Testis (tissue), 2 donors: ENCODE measurements at regions not wholly inside any gene's neighbourhood (a gene's known extent, or its start where the extent isn't known, plus 50 kb on each side); places are given as distances from the start of the nearest gene placed in this dataset.

ENCODE experiments used
- DNase-seq: peaks from one replicate; pipeline ENCODE4 v3.0.0-alpha.2; 2019
- H3K27ac ChIP-seq, 2 donors: fragments of 200-600 bp; sonication (generic); one replicate each; pipeline ENCODE4 v1.5.1; 2019
- H3K27me3 ChIP-seq: fragments of 200-600 bp; sonication (generic); one replicate; pipeline ENCODE4 v1.5.1; 2019
- H3K36me3 ChIP-seq: fragments of 200-600 bp; sonication (generic); one replicate; pipeline ENCODE4 v1.5.1; 2017; ENCODE audit warnings: low read depth; ENCODE audit errors: missing control alignments
- H3K4me1 ChIP-seq: fragments of 200-600 bp; sonication (generic); one replicate; pipeline ENCODE4 v1.5.1; 2019
- H3K4me3 ChIP-seq, 2 donors: fragments of 200-600 bp; sonication (generic); one replicate each; pipeline ENCODE4 v1.5.1; 2017 to 2019
- H3K9me3 ChIP-seq: fragments of 200-600 bp; sonication (generic); one replicate; pipeline ENCODE4 v1.5.1; 2017
- POLR2A ChIP-seq: fragments of 450-650 bp; IDR thresholded peaks from one replicate; pipeline ENCODE4 v1.6.1; 2017; ENCODE audit warnings: antibody characterized with exemption, mild to moderate bottlenecking, moderate library complexity
- WGBS, 2 donors: methylation state at CpG; one replicate each; pipeline ENCODE4 v1.1.5; 2018; 5-methylcytosine and 5-hydroxymethylcytosine counted together
- intact Hi-C: fragments of 100-400 bp; cut with DNase I; formaldehyde crosslinking; loops from one replicate; pipeline ENCODE4 v1.15.1; 2023; ENCODE audit warnings: low total_unique reads
- TF ChIP-seq, protein P1 (sequence below), 3 experiments: fragments of 450-650 bp in 2 of 3; fragments of 200-600 bp in 1 of 3; sonication (generic) in 1 of 3; IDR thresholded peaks; one replicate each; pipeline ENCODE4 v1.5.1; 2016 to 2019; ENCODE audit warnings: antibody characterized with exemption in 3 of 3, mild to moderate bottlenecking in 2 of 3, moderate library complexity in 1 of 3

DNA sequence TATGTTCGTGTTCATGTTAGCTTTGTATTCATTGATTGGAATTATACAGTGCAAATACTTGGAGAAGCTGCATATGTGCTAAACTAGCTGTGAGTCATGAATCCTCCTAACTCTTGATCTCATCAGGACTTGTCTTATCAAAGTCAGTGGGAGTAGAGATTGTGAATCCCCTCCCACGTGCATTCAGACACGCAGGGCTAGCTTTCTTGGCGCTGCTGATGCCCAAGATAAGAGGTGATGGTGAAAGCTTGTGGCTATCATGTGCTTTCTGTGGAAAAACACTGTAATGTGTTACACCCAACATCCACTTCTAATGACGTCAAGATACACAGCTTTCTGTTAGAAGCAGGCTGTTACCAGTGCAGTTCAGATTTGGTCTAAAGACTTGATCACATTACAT, 348.7 kb upstream of the HAND2 start:
- intact Hi-C loops, result no loop called here
- 48 to 54% methylated on average over 5 of the region's 5 CpGs for WGBS, 2 donors
- no peaks in the 10 kb centered on the region for H3K36me3 ChIP-seq
- no peaks in the 10 kb centered on the region for H3K9me3 ChIP-seq
- H3K4me1 ChIP-seq, result no peaks in the 10 kb centered on the region
- no peaks in the 10 kb centered on the region for H3K27me3 ChIP-seq
- no peak overlapping the region for H3K4me3 ChIP-seq
- TF ChIP-seq POLR2A, result no peak
- TF ChIP-seq, protein P1, sequence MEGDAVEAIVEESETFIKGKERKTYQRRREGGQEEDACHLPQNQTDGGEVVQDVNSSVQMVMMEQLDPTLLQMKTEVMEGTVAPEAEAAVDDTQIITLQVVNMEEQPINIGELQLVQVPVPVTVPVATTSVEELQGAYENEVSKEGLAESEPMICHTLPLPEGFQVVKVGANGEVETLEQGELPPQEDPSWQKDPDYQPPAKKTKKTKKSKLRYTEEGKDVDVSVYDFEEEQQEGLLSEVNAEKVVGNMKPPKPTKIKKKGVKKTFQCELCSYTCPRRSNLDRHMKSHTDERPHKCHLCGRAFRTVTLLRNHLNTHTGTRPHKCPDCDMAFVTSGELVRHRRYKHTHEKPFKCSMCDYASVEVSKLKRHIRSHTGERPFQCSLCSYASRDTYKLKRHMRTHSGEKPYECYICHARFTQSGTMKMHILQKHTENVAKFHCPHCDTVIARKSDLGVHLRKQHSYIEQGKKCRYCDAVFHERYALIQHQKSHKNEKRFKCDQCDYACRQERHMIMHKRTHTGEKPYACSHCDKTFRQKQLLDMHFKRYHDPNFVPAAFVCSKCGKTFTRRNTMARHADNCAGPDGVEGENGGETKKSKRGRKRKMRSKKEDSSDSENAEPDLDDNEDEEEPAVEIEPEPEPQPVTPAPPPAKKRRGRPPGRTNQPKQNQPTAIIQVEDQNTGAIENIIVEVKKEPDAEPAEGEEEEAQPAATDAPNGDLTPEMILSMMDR (IDR thresholded peaks at IDR 0.05), result no peak
- DNase-seq, result no peak
- H3K27ac ChIP-seq, result no peak overlapping the region

DNA sequence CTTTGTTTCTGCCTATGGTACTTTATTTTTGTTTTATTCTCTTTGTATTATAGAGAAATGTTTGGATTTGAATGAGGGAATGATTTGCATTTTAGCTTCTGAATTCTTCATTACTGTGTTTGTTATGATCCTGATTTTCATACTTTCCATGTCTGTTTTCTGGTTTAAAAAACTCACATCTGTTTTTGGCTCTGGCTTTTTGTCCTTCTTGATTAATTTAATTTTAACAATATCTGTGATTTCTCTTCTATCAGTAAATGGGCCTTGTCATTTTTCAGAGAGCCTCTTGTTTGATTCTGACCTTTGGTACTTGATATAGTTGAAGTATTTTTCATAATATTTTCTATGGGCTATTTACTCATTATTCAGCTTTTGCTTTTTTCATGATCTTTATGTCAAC, 341.6 kb upstream of the HAND2 start:
- Histone ChIP-seq H3K27ac (no peak overlapping the region), H3K4me3 (no peak overlapping the region), H3K4me1 (no peaks in the 10 kb centered on the region), H3K27me3 (no peaks in the 10 kb centered on the region), H3K36me3 (no peaks in the 10 kb centered on the region), H3K9me3 (no peaks in the 10 kb centered on the region)
- intact Hi-C loops, result no loop called here
- no peak for DNase-seq
- TF ChIP-seq, protein P1 (IDR thresholded peaks at IDR 0.05), result no peak
- TF ChIP-seq POLR2A, result no peak

DNA sequence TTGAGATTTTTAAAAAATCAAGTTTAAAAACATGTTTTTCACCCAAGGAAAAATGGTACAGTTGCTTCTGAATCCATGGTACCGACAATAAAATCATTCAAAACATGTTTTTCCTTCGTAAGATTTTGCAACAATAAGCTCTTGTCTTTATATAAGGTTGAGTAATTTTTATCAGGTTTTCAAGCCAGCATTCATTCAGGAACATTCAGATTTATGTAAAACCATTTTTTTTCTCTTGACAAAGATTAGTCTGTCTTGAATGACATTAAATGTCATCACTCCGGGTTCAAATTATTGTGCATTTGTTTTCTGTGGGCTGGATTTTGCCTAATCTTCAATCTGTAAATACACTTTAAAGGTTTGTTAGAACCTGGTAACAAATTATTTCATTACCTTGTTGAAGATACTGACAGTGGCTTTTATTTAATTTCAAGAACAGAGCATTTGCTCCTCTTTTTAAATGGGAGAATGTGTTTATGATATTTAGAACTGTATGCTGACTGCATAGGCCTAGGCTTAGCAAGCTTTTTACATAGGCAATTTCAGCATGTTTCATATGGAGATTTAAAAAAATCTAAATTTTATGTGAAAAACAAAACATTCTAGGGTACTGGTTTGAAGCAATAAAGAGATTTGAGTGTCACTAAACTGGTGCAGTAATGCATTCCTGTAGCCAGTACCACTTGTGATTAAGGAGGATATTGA, 336.4 kb upstream of the HAND2 start:
- intact Hi-C loops, result no loop called here
- Histone ChIP-seq H3K27ac (no peak overlapping the region), H3K9me3 (no peaks in the 10 kb centered on the region), H3K27me3 (no peaks in the 10 kb centered on the region), H3K4me1 (no peaks in the 10 kb centered on the region), H3K4me3 (no peak overlapping the region), H3K36me3 (no peaks in the 10 kb centered on the region)
- no peak for DNase-seq
- WGBS, 2 donors, result 85 to 89% methylated on average over 3 of the region's 3 CpGs
- TF ChIP-seq, protein P1 (IDR thresholded peaks at IDR 0.05), result no peak

DNA sequence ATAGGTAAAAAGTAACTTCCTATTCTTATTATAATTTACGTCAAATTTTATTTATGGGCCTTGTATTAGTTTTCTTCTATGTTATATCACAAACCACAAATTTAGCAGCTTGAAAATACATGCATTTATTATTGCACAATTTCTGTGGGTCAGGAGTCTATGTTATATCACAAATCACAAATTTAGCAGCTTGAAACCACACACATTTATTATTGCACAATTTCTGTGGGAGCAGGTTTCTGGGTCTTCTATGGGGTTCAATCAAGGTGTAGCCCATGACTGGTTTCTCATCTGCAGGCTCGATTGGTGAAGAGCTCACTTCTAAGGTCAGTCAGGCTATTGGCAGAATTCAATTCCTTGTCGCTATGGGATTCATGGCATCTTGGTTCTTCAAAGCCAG, 332.7 kb upstream of the HAND2 start:
- no peaks in the 10 kb centered on the region for H3K27me3 ChIP-seq
- WGBS, 2 donors, result 88% methylated on average over 3 of the region's 3 CpGs
- no peaks in the 10 kb centered on the region for H3K9me3 ChIP-seq
- H3K4me3 ChIP-seq, result no peak overlapping the region
- no peaks in the 10 kb centered on the region for H3K4me1 ChIP-seq
- no peaks in the 10 kb centered on the region for H3K36me3 ChIP-seq
- DNase-seq, result no peak
- H3K27ac ChIP-seq, result no peak overlapping the region
- TF ChIP-seq POLR2A, result no peak
- TF ChIP-seq, protein P1 (IDR thresholded peaks at IDR 0.05), result no peak
- intact Hi-C loops, result no loop called here

DNA sequence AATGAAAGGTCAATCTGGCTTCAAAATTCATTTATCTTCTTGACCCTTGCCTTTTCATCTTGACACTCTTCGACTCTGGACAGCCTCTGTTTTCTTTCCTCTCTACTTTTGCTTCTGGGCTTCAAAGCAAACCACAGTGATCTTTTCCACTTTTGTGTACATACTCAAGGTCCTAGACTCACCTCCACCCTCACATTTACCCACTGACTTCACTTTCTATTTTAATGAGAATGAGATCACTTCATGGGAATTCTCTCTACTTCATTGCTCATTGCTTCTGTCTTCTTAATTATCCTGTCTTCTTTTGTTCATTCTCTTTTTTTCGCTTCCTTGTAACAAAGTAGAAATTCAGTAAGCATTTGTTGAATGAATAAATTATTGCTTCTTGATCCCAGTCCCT, 330.1 kb upstream of the HAND2 start:
- TF ChIP-seq, protein P1 (IDR thresholded peaks at IDR 0.05), result no peak
- TF ChIP-seq POLR2A, result no peak
- H3K27ac ChIP-seq, result no peak overlapping the region
- intact Hi-C loops, result no loop called here

More for the DNA sequence above, 330.1 kb upstream of the HAND2 start:
- no peaks in the 10 kb centered on the region for H3K9me3 ChIP-seq
- H3K36me3 ChIP-seq, result no peaks in the 10 kb centered on the region
- 83 to 89% methylated on average over 2 of the region's 2 CpGs for WGBS, 2 donors
- no peaks in the 10 kb centered on the region for H3K4me1 ChIP-seq
- no peak for DNase-seq
- H3K4me3 ChIP-seq, result no peak overlapping the region
- no peaks in the 10 kb centered on the region for H3K27me3 ChIP-seq
